Tibial artery (tissue), 4 donors: ENCODE measurements at regions not wholly inside any gene's neighbourhood (a gene's known extent, or its start where the extent isn't known, plus 50 kb on each side); places are given as distances from the start of the nearest gene placed in this dataset.

Source experiments
- DNase-seq, 2 donors: peaks; one replicate each; pipeline ENCODE4 v3.0.0-alpha.2; 2019
- H3K27ac ChIP-seq, 2 donors: fragments of 200-600 bp; sonication (generic) in 1 of 2; 1 replicate in 1 of 2; 2 replicates in 1 of 2; pipeline ENCODE4 v1.5.1; 2018 to 2019; ENCODE audit warnings: mild to moderate bottlenecking in 1 of 2
- H3K27me3 ChIP-seq, 2 donors: fragments of 200-600 bp; sonication (generic) in 1 of 2; one replicate each; pipeline versions ENCODE4 v1.5.1 to v1.6.0; 2016 to 2019
- H3K36me3 ChIP-seq, 3 donors: fragments of 200-600 bp; sonication (generic) in 2 of 3; one replicate each; pipeline ENCODE4 v1.5.1; 2016 to 2019; ENCODE audit warnings: mild to moderate bottlenecking in 2 of 3
- H3K4me1 ChIP-seq, 4 donors: fragments of 200-600 bp; sonication (generic) in 2 of 4; 1 replicate in 3 of 4; 2 replicates in 1 of 4; pipeline ENCODE4 v1.5.1; 2016 to 2019
- H3K4me3 ChIP-seq, 2 donors: fragments of 200-600 bp; sonication (generic) in 1 of 2; 1 replicate in 1 of 2; 2 replicates in 1 of 2; pipeline ENCODE4 v1.5.1; 2018 to 2019; ENCODE audit warnings: mild to moderate bottlenecking in 2 of 2
- H3K9me3 ChIP-seq, 3 donors: fragments of 200-600 bp; sonication (generic) in 1 of 3; one replicate each; pipeline ENCODE4 v1.5.1; 2016 to 2019
- CTCF ChIP-seq, 2 experiments: fragments of 200-600 bp in 1 of 2; fragments of 450-650 bp in 1 of 2; IDR thresholded peaks; one replicate each; pipeline ENCODE4 v1.5.1; 2017 to 2019; ENCODE audit warnings: antibody characterized with exemption in 2 of 2, mild to moderate bottlenecking in 1 of 2, moderate library complexity in 1 of 2
- intact Hi-C: fragments of 100-400 bp; cut with DNase I; formaldehyde crosslinking; loops from one replicate; pipeline ENCODE4 v1.15.0; 2023; ENCODE audit warnings: low total_unique reads

GRCh38 chr11:70027451-70027850 is 50.7 kb upstream of the ANO1 start:
- H3K36me3 ChIP-seq, result no peaks in the 10 kb centered on the region
- no peak overlapping the region for H3K27ac ChIP-seq
- intact Hi-C loops, result no loop called here
- H3K9me3 ChIP-seq, result no peaks in the 10 kb centered on the region
- TF ChIP-seq CTCF (IDR thresholded peaks at IDR 0.05), result no peak
- no peaks in the 10 kb centered on the region for H3K27me3 ChIP-seq
- DNase-seq, result no peak
- H3K4me3 ChIP-seq, result no peak overlapping the region
- H3K4me1 ChIP-seq, result peaks cover 0 to 8% (median 0%) of the 10 kb centered on the region in 4 donors

DNA sequence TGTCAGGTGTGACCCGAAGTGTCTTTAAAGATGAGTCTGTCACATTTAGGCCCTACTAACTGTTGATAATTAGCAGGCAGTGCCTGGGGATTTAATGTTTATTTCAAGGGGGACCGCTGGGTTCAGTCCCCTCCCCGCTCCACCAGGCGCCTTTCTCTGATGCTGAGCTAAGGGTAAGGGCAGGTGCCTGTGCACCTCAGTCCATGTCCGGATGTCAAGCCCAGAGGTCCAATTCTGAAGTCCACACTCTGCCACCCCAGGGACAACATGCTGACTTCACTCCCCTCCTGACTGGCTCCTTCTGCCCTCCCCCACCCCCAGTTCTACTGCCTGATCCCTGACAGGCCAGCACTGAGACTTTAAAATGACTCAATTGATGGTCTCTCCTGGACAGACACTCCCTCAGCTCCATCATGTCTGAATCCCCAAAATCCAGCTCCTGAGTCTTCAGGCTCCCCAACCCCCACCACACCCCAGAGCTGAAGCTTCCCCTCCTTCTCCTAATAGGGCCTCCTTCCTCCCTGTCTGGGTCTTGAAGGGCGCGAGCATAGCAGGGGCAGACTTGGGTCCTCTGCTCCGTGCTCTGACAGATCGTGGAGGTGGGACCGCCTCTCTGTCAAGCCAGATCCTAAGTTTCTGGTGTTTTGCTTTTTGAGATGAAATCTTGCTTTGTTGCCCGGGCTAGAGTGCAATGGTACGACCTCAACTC is 49.8 kb upstream of the ANO1 start:
- Histone ChIP-seq H3K4me1 (peaks cover 0 to 8% (median 0%) of the 10 kb centered on the region in 4 donors), H3K36me3 (no peaks in the 10 kb centered on the region), H3K9me3 (no peaks in the 10 kb centered on the region), H3K4me3 (no peak overlapping the region), H3K27ac (no peak overlapping the region), H3K27me3 (no peaks in the 10 kb centered on the region)
- intact Hi-C loops, result no loop called here
- no peak for DNase-seq
- no peak for TF ChIP-seq CTCF (IDR thresholded peaks at IDR 0.05)
